OCI-LY1 (cell line): ENCODE measurements at regions not wholly inside any gene's neighbourhood (a gene's known extent, or its start where the extent isn't known, plus 50 kb on each side); places are given as distances from the start of the nearest gene placed in this dataset.

ENCODE experiments used
- H2AFZ ChIP-seq: fragments of 200-600 bp; sonication (generic), shearing (Covaris generic); 2 replicates; pipeline ENCODE4 v1.6.0; 2014; ENCODE audit warnings: antibody characterized with exemption, mild to moderate bottlenecking, low read length
- H3F3A ChIP-seq: fragments of 200-600 bp; sonication (generic), shearing (Covaris generic); 2 replicates; pipeline ENCODE4 v1.6.0; 2014; ENCODE audit warnings: mild to moderate bottlenecking, antibody characterized with exemption, low read length, moderate library complexity; ENCODE audit not compliant: insufficient read depth
- H3K27ac ChIP-seq: fragments of 200-600 bp; sonication (generic); 2 replicates; pipeline ENCODE4 v1.5.1; 2014; ENCODE audit warnings: low read length, mixed run types, mild to moderate bottlenecking, low read depth; ENCODE audit not compliant: poor library complexity, severe bottlenecking
- H3K27me3 ChIP-seq: fragments of 200-600 bp; sonication (generic); 2 replicates; pipeline ENCODE4 v1.6.0; 2014; ENCODE audit warnings: antibody characterized with exemption, mild to moderate bottlenecking, low read length, moderate library complexity; ENCODE audit not compliant: insufficient read depth
- H3K36me3 ChIP-seq: fragments of 200-600 bp; sonication (generic); 2 replicates; pipeline ENCODE4 v1.6.1; 2014; ENCODE audit warnings: mild to moderate bottlenecking, antibody characterized with exemption, low read length, moderate library complexity, mixed read lengths; ENCODE audit not compliant: insufficient read depth
- H3K4me1 ChIP-seq: fragments of 200-600 bp; sonication (generic); 2 replicates; pipeline ENCODE4 v1.5.1; 2014; ENCODE audit warnings: mild to moderate bottlenecking, low read length, moderate library complexity; ENCODE audit not compliant: insufficient read depth, severe bottlenecking
- H3K4me2 ChIP-seq: fragments of 200-600 bp; sonication (generic), shearing (Covaris generic); 2 replicates; pipeline ENCODE4 v1.6.1; 2014; ENCODE audit warnings: low read length
- H3K4me3 ChIP-seq: fragments of 200-600 bp; sonication (generic); 2 replicates; pipeline ENCODE4 v1.5.1; 2014; ENCODE audit warnings: low read length, low read depth, mild to moderate bottlenecking, mixed read lengths; ENCODE audit not compliant: poor library complexity, severe bottlenecking
- H3K79me2 ChIP-seq: fragments of 200-600 bp; shearing (Covaris generic); 2 replicates; pipeline ENCODE4 v1.6.1; 2016; ENCODE audit warnings: mixed run types, low read length, mixed read lengths; ENCODE audit not compliant: insufficient read depth
- H3K9ac ChIP-seq: fragments of 200-600 bp; sonication (generic), shearing (Covaris generic); 2 replicates; pipeline ENCODE4 v1.6.1; 2014; ENCODE audit warnings: mild to moderate bottlenecking, low read length, mixed read lengths
- H3K9me2 ChIP-seq: fragments of 200-600 bp; sonication (generic), shearing (Covaris generic); 2 replicates; pipeline ENCODE4 v1.6.1; 2014; ENCODE audit warnings: low read depth, mild to moderate bottlenecking, low read length, mixed read lengths
- H3K9me3 ChIP-seq: fragments of 200-600 bp; shearing (Covaris generic); 2 replicates; pipeline ENCODE4 v1.6.1; 2014; ENCODE audit warnings: low read length, mixed read lengths
- H4K20me1 ChIP-seq: fragments of 200-600 bp; sonication (generic), shearing (Covaris generic); 2 replicates; pipeline ENCODE4 v1.6.0; 2016; ENCODE audit warnings: mild to moderate bottlenecking, low read length; ENCODE audit not compliant: insufficient read depth
- EZH2 ChIP-seq: fragments of 200-600 bp; sonication (generic), shearing (Covaris generic); IDR thresholded peaks from 2 replicates; pipeline ENCODE4 v1.8.0; 2017; ENCODE audit warnings: borderline replicate concordance, mixed run types, mild to moderate bottlenecking, antibody characterized with exemption, low read length, moderate library complexity, mixed read lengths
- TF ChIP-seq, protein P1 (sequence below): fragments of 200-600 bp; sonication (generic), shearing (Covaris generic); IDR thresholded peaks from 2 replicates; pipeline ENCODE4 v1.5.1; 2017; ENCODE audit warnings: mild to moderate bottlenecking, antibody characterized with exemption, low read length, moderate library complexity, mixed read lengths

DNA sequence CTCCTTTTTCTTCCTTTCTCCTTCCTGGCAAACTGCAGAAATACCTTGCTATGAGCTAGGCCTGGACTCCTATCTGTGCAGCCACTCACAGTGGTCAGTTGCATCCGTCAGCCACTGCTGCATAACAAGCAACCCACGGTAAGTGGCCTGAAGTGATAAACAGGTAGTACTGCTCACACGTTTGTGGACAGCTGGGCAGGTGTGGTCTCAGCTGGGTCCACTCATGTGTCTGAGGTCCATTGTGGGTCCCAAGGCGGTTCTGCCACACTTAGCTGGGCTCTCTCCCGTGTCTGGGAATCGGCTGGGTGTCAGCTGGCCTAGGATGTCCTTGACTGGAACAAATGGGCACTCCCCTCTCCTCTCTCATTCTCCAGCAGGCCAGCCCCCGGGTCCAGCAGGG is 109.3 kb downstream of the BRD1 start:
- Histone ChIP-seq H3K9me2 (no peaks in the 10 kb centered on the region), H3K9ac (no peak overlapping the region), H3K4me3 (no peak overlapping the region), H3K36me3 (no peaks in the 10 kb centered on the region), H3K27ac (no peak overlapping the region), H3K9me3 (no peaks in the 10 kb centered on the region), H3K4me1 (no peaks in the 10 kb centered on the region), H3F3A (no peaks in the 10 kb centered on the region), H3K27me3 (peaks cover 2% of the 10 kb centered on the region; the same call in 1 of the 2 replicates), H4K20me1 (no peaks in the 10 kb centered on the region), H3K79me2 (no peaks in the 10 kb centered on the region), H2AFZ (no peak overlapping the region), H3K4me2 (no peak overlapping the region)
- TF ChIP-seq, protein P1, sequence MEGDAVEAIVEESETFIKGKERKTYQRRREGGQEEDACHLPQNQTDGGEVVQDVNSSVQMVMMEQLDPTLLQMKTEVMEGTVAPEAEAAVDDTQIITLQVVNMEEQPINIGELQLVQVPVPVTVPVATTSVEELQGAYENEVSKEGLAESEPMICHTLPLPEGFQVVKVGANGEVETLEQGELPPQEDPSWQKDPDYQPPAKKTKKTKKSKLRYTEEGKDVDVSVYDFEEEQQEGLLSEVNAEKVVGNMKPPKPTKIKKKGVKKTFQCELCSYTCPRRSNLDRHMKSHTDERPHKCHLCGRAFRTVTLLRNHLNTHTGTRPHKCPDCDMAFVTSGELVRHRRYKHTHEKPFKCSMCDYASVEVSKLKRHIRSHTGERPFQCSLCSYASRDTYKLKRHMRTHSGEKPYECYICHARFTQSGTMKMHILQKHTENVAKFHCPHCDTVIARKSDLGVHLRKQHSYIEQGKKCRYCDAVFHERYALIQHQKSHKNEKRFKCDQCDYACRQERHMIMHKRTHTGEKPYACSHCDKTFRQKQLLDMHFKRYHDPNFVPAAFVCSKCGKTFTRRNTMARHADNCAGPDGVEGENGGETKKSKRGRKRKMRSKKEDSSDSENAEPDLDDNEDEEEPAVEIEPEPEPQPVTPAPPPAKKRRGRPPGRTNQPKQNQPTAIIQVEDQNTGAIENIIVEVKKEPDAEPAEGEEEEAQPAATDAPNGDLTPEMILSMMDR: no peak
- no peak for TF ChIP-seq EZH2

DNA sequence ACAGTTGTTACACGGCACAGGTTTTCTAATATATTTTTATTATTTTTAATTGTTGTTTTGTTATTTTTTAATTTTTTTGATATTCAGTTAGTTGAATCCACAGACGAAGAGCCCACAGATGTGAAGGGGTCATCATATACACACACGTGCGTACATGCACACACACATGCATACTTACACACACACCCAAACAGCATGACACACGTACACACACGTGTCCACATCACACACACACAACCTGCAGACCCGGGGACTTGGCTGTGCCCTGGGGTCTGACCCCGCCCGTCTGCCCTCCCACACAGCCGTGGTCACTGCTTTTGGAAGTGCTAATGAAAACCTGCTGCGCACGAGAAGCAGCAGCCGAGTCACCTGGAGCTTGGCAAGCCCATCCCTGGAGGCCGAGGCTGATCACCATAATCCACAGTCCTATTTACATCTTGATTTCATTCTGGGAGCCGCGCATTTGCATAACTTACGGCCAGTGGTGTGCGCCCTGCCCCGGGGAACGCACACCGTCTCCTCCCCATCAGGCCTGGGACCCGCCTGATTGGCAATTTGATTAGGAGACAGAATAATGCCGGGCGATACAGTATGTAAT is 110.3 kb downstream of the BRD1 start:
- Histone ChIP-seq H3K9ac (no peak overlapping the region), H3K4me1 (no peaks in the 10 kb centered on the region), H3K27me3 (peaks cover 2% of the 10 kb centered on the region; the same call in 1 of the 2 replicates), H3F3A (no peaks in the 10 kb centered on the region), H3K27ac (no peak overlapping the region), H3K4me3 (no peak overlapping the region), H3K9me2 (no peaks in the 10 kb centered on the region), H2AFZ (no peak overlapping the region), H3K4me2 (no peak overlapping the region), H4K20me1 (no peaks in the 10 kb centered on the region), H3K79me2 (no peaks in the 10 kb centered on the region), H3K9me3 (no peaks in the 10 kb centered on the region), H3K36me3 (no peaks in the 10 kb centered on the region)
- TF ChIP-seq, protein P1: no peak
- no peak for TF ChIP-seq EZH2

DNA sequence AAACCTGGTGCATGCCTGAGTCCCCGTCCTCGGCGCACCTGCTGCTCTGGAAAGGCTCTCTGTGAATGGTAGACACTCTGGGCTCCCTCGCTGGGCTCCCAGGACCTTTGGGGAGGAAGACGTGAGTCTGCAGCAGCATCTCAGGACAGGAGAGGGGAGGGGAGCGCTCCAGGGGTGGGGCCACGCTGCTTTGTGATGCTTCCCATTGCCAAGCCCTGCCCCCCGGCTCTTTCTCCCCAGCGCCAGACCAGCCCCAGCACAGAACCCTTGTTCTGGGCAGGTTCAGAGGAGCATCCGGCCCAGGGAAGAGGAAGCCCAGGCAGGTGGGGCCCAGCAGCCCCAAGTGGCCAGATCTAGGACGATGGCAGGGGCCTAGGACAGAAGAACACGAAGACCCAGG is 111.2 kb downstream of the BRD1 start:
- H3K27me3 ChIP-seq: peaks cover 2% of the 10 kb centered on the region; the same call in 1 of the 2 replicates
- H3K4me3 ChIP-seq: no peak overlapping the region
- H3K4me1 ChIP-seq: no peaks in the 10 kb centered on the region
- no peaks in the 10 kb centered on the region for H3F3A ChIP-seq
- no peak for TF ChIP-seq EZH2
- TF ChIP-seq, protein P1: no peak
- no peak overlapping the region for H3K4me2 ChIP-seq
- no peak overlapping the region for H3K9ac ChIP-seq
- no peak overlapping the region for H2AFZ ChIP-seq
- H3K36me3 ChIP-seq: no peaks in the 10 kb centered on the region
- H4K20me1 ChIP-seq: no peaks in the 10 kb centered on the region
- H3K79me2 ChIP-seq: no peaks in the 10 kb centered on the region
- H3K27ac ChIP-seq: no peak overlapping the region
- H3K9me2 ChIP-seq: no peaks in the 10 kb centered on the region
- H3K9me3 ChIP-seq: no peaks in the 10 kb centered on the region
